Spleen (tissue), 11 donors: ENCODE measurements at regions not wholly inside any gene's neighbourhood (a gene's known extent, or its start where the extent isn't known, plus 50 kb on each side); places are given as distances from the start of the nearest gene placed in this dataset.

Experiments used
- DNase-seq: peaks from one replicate; pipeline ENCODE4 v3.0.0-alpha.2; 2020
- H3K27ac ChIP-seq, 8 donors: fragments of 200-600 bp; sonication (generic) in 7 of 8; 1 replicate in 4 of 8; 2 replicates in 4 of 8; pipeline versions ENCODE4 v1.5.0 to v1.8.0; 2016 to 2021; ENCODE audit warnings: inconsistent platforms in 4 of 8, mild to moderate bottlenecking in 4 of 8, moderate library complexity in 1 of 8
- H3K27me3 ChIP-seq, 7 donors: fragments of 200-600 bp; sonication (generic) in 6 of 7; replicated peaks in 1 of 7; 1 replicate in 4 of 7; 2 replicates in 3 of 7; pipeline versions ENCODE4 v1.5.0 to v1.8.0; 2016 to 2021; ENCODE audit warnings: inconsistent platforms in 3 of 7, mild to moderate bottlenecking in 1 of 7
- H3K36me3 ChIP-seq, 6 donors: fragments of 200-600 bp; sonication (generic) in 5 of 6; 1 replicate in 4 of 6; 2 replicates in 2 of 6; pipeline versions ENCODE4 v1.5.0 to v1.8.0; 2016 to 2021; ENCODE audit warnings: inconsistent platforms in 2 of 6
- H3K4me1 ChIP-seq, 6 donors: fragments of 200-600 bp; sonication (generic) in 5 of 6; 1 replicate in 3 of 6; 2 replicates in 3 of 6; pipeline versions ENCODE4 v1.5.0 to v1.8.0; 2016 to 2021; ENCODE audit warnings: inconsistent platforms in 3 of 6
- H3K4me3 ChIP-seq, 8 donors: fragments of 200-600 bp; sonication (generic) in 7 of 8; 1 replicate in 4 of 8; 2 replicates in 4 of 8; pipeline versions ENCODE4 v1.5.0 to v1.8.0; 2016 to 2021; ENCODE audit warnings: inconsistent platforms in 4 of 8, mild to moderate bottlenecking in 4 of 8, moderate library complexity in 2 of 8
- H3K9me3 ChIP-seq, 8 donors: fragments of 200-600 bp; sonication (generic) in 7 of 8; 1 replicate in 4 of 8; 2 replicates in 4 of 8; pipeline versions ENCODE4 v1.5.0 to v1.8.0; 2016 to 2021; ENCODE audit warnings: inconsistent platforms in 4 of 8
- CTCF ChIP-seq, 11 experiments: fragments of 200-600 bp in 7 of 11; fragments of 450-650 bp in 4 of 11; sonication (generic) in 4 of 11; IDR thresholded peaks in 8 of 11; conservative IDR thresholded peaks in 3 of 11; 1 replicate in 7 of 11; 2 replicates in 4 of 11; pipeline versions ENCODE4 v1.4.0 to v1.8.0; 2016 to 2021; ENCODE audit warnings: antibody characterized with exemption in 11 of 11, inconsistent platforms in 4 of 11, mild to moderate bottlenecking in 1 of 11
- POLR2A ChIP-seq, 3 donors: fragments of 450-650 bp; IDR thresholded peaks; one replicate each; pipeline ENCODE4 v1.5.1; 2017; ENCODE audit warnings: antibody characterized with exemption in 3 of 3, mild to moderate bottlenecking in 1 of 3
- POLR2AphosphoS5 ChIP-seq, 3 donors: sonication (generic); formaldehyde crosslinking; IDR thresholded peaks; one replicate each; pipeline ENCODE4 v1.5.1; 2017; ENCODE audit warnings: antibody characterized with exemption in 3 of 3
- WGBS, 5 donors: extraction: QIAGEN DNeasy Blood & Tissue Kit in 3 of 5; methylation state at CpG; one replicate each; pipeline versions ENCODE4 v1.1.5 to v1.1.7; 2013 to 2018; 5-methylcytosine and 5-hydroxymethylcytosine counted together
- intact Hi-C: fragments of 100-400 bp; cut with DNase I; formaldehyde crosslinking; loops from one replicate; pipeline ENCODE4 v1.15.0; 2023; ENCODE audit warnings: low total_unique reads
- donor health status: healthy with polysubstance abuse.
- donor health status: DM: no; HTN: no; CAD: no; lungs with moderate emphysema.
- donor health status: DM: no; HTN: no; CAD: no.
- donor health status: Bipolar disorder and iron deficiency.
- donor health status: healthy.
- donor health status: DM: no; HTN: no; CAD: no.
- donor health status: DM: yes; HTN: yes; CAD: no.

- Histone ChIP-seq H3K4me3 (no peak overlapping the region), H3K4me1 (no peaks in the 10 kb centered on the region), H3K27me3 (no peaks in the 10 kb centered on the region), H3K27ac (no peak overlapping the region), H3K9me3 (peaks cover 0 to 4% (median 0%) of the 10 kb centered on the region in 8 donors), H3K36me3 (no peaks in the 10 kb centered on the region)
- DNase-seq: no peak
- intact Hi-C loops: no loop called here
- WGBS, 5 donors: 82 to 91% (median 87%) methylated on average over 4 of the region's 4 CpGs
- TF ChIP-seq POLR2A (IDR thresholded peaks at IDR 0.05) (no peak), POLR2AphosphoS5 (IDR thresholded peaks at IDR 0.05) (no peak), CTCF (IDR thresholded peaks at IDR 0.05 in 8 of 11, conservative IDR thresholded peaks at IDR 0.05 in 3 of 11) (no peak)
Measured at GRCh38 chr3:147304756-147305155, 101.6 kb downstream of the ZIC4 start.

- Histone ChIP-seq H3K4me3 (no peak overlapping the region), H3K9me3 (peaks cover 0 to 4% (median 0%) of the 10 kb centered on the region in 8 donors), H3K4me1 (no peaks in the 10 kb centered on the region), H3K36me3 (no peaks in the 10 kb centered on the region), H3K27ac (no peak overlapping the region), H3K27me3 (no peaks in the 10 kb centered on the region)
- no peak for TF ChIP-seq POLR2A (IDR thresholded peaks at IDR 0.05)
- no peak for TF ChIP-seq CTCF (IDR thresholded peaks at IDR 0.05 in 8 of 11, conservative IDR thresholded peaks at IDR 0.05 in 3 of 11)
- TF ChIP-seq POLR2AphosphoS5 (IDR thresholded peaks at IDR 0.05): no peak
- intact Hi-C loops: no loop called here
- DNase-seq: no peak
- 77 to 96% (median 85%) methylated on average over 1 of the region's 1 CpG for WGBS, 5 donors
Measured at GRCh38 chr3:147301781-147302180, 104.6 kb downstream of the ZIC4 start.

GRCh38 chr3:147299656-147300055 is 106.7 kb downstream of the ZIC4 start:
- Histone ChIP-seq H3K27ac (no peak overlapping the region), H3K36me3 (no peaks in the 10 kb centered on the region), H3K4me3 (no peak overlapping the region), H3K4me1 (no peaks in the 10 kb centered on the region), H3K27me3 (no peaks in the 10 kb centered on the region), H3K9me3 (peaks cover 0 to 4% (median 0%) of the 10 kb centered on the region in 8 donors)
- TF ChIP-seq POLR2A (IDR thresholded peaks at IDR 0.05) (no peak), CTCF (IDR thresholded peaks at IDR 0.05 in 8 of 11, conservative IDR thresholded peaks at IDR 0.05 in 3 of 11) (no peak)
- intact Hi-C loops: no loop called here
- 72 to 88% (median 81%) methylated on average over 2 of the region's 2 CpGs for WGBS, 5 donors
- no peak for DNase-seq

- H3K27me3 ChIP-seq: no peaks in the 10 kb centered on the region
- intact Hi-C loops: no loop called here
- no peak for TF ChIP-seq CTCF (IDR thresholded peaks at IDR 0.05 in 8 of 11, conservative IDR thresholded peaks at IDR 0.05 in 3 of 11)
- TF ChIP-seq POLR2A (IDR thresholded peaks at IDR 0.05): no peak
- H3K4me1 ChIP-seq: no peaks in the 10 kb centered on the region
- H3K9me3 ChIP-seq: peaks cover 0 to 4% (median 0%) of the 10 kb centered on the region in 8 donors
- no peak overlapping the region for H3K4me3 ChIP-seq
- no peak for DNase-seq
- 14 to 29% (median 22%) methylated on average over 4 of the region's 4 CpGs for WGBS, 5 donors
- no peaks in the 10 kb centered on the region for H3K36me3 ChIP-seq
- H3K27ac ChIP-seq: no peak overlapping the region
Measured at GRCh38 chr3:147298511-147298982, 107.8 kb downstream of the ZIC4 start.
